Glomerular visceral epithelial cell (primary cell): ENCODE measurements at regions not wholly inside any gene's neighbourhood (a gene's known extent, or its start where the extent isn't known, plus 50 kb on each side); places are given as distances from the start of the nearest gene placed in this dataset.
A peak's percentile ranks its signal among the peaks of the same experiment; 100 is the strongest.
"Not testable (repeated sequence)": the region's sequence is repeated elsewhere in the genome, so short reads cannot be mapped to it uniquely, and the experiment has no call there.

Source experiments
- DNase-seq: peaks from one replicate; pipeline ENCODE4 v3.0.0-alpha.2; 2016; ENCODE audit errors: extremely low spot score

GRCh38 chr5:87645224-87645623 is 232.5 kb upstream of the CCNH start:
- no peak for DNase-seq

GRCh38 chr5:87640902-87641301 is 228.2 kb upstream of the CCNH start:
- DNase-seq = no peak

- DNase-seq = no peak
Observed at GRCh38 chr5:87627363-87627762, 214.6 kb upstream of the CCNH start.

- no peak for DNase-seq
Observed at GRCh38 chr5:87608385-87608784, 195.7 kb upstream of the CCNH start.

- DNase-seq = no peak
Observed at GRCh38 chr5:87605663-87606062, 192.9 kb upstream of the CCNH start.

GRCh38 chr5:87599778-87600177 is 187.0 kb upstream of the CCNH start:
- DNase-seq = no peak

GRCh38 chr5:87598460-87598859 is 185.7 kb upstream of the CCNH start:
- no peak for DNase-seq

- no peak for DNase-seq
Observed at GRCh38 chr5:87594566-87594965, 181.8 kb upstream of the CCNH start.

- DNase-seq = no peak
Observed at GRCh38 chr5:87589587-87589986, 176.9 kb upstream of the CCNH start.

- no peak for DNase-seq
Observed at GRCh38 chr5:87588316-87588715, 175.6 kb upstream of the CCNH start.

GRCh38 chr5:87583704-87584103 is 171.0 kb upstream of the CCNH start:
- not testable (repeated sequence) for DNase-seq

- DNase-seq = no peak
Observed at GRCh38 chr5:87582149-87582548, 169.4 kb upstream of the CCNH start.

- no peak for DNase-seq
Observed at GRCh38 chr5:87581661-87582060, 168.9 kb upstream of the CCNH start.

- no peak for DNase-seq
Observed at GRCh38 chr5:87579678-87580077, 166.9 kb upstream of the CCNH start.

- DNase-seq = no peak
Observed at GRCh38 chr5:87576867-87577266, 164.1 kb upstream of the CCNH start.

- DNase-seq = not testable (repeated sequence)
Observed at GRCh38 chr5:87576306-87576705, 163.6 kb upstream of the CCNH start.

GRCh38 chr5:87574106-87574505 is 161.4 kb upstream of the CCNH start:
- no peak for DNase-seq

- DNase-seq = no peak
Observed at GRCh38 chr5:87572611-87573010, 159.9 kb upstream of the CCNH start.

- no peak for DNase-seq
Observed at GRCh38 chr5:87572090-87572489, 159.4 kb upstream of the CCNH start.

- DNase-seq = no peak
Observed at GRCh38 chr5:87570366-87570765, 157.6 kb upstream of the CCNH start.

- no peak for DNase-seq
Observed at GRCh38 chr5:87562068-87562467, 149.3 kb upstream of the CCNH start.

GRCh38 chr5:87560528-87560927 is 147.8 kb upstream of the CCNH start:
- DNase-seq = no peak

- no peak for DNase-seq
Observed at GRCh38 chr5:87551911-87552310, 139.2 kb upstream of the CCNH start.

GRCh38 chr5:87541676-87542075 is 128.9 kb upstream of the CCNH start:
- no peak for DNase-seq

- peak; percentile 29 for DNase-seq
Observed at GRCh38 chr5:87541033-87541432, 128.3 kb upstream of the CCNH start.
